ENCODE measurements at regions not wholly inside any gene's neighbourhood (a gene's known extent, or its start where the extent isn't known, plus 50 kb on each side); places are given as distances from the start of the nearest gene placed in this dataset.

GRCh38 chr10:78390051-78390450 lies 356.4 kb downstream of the RPS24 start:
- H3K36me3 ChIP-seq, result no peaks in the 10 kb centered on the region
- H3K4me1 ChIP-seq, result no peaks in the 10 kb centered on the region
- 89% methylated on average over 5 of the region's 6 CpGs for WGBS
- H3K4me3 ChIP-seq, result no peak overlapping the region
- H3K9me3 ChIP-seq, result no peaks in the 10 kb centered on the region
- TF ChIP-seq POLR2A (IDR thresholded peaks at IDR 0.05) (no peak), EP300 (IDR thresholded peaks at IDR 0.05) (no peak), CTCF (IDR thresholded peaks at IDR 0.05) (no peak), POLR2AphosphoS5 (IDR thresholded peaks at IDR 0.05) (no peak)
- no peak for DNase-seq (ENCODE audit: low spot score in 2 of 2)
- no peak overlapping the region for H3K27ac ChIP-seq
- H3K27me3 ChIP-seq, result no peaks in the 10 kb centered on the region

- Histone ChIP-seq H3K36me3 (no peaks in the 10 kb centered on the region), H3K27ac (no peak overlapping the region), H3K4me1 (no peaks in the 10 kb centered on the region), H3K4me3 (no peak overlapping the region), H3K27me3 (no peaks in the 10 kb centered on the region), H3K9me3 (no peaks in the 10 kb centered on the region)
- 87% methylated on average over 5 of the region's 5 CpGs for WGBS
- TF ChIP-seq POLR2A (IDR thresholded peaks at IDR 0.05) (no peak), CTCF (IDR thresholded peaks at IDR 0.05) (no peak), POLR2AphosphoS5 (IDR thresholded peaks at IDR 0.05) (no peak), EP300 (IDR thresholded peaks at IDR 0.05) (no peak)
- DNase-seq (ENCODE audit: low spot score in 2 of 2), result no peak
These were observed 357.2 kb downstream of the RPS24 start for GRCh38 chr10:78390817-78391216.

- WGBS, result 94% methylated on average over 7 of the region's 7 CpGs
- Histone ChIP-seq H3K36me3 (no peaks in the 10 kb centered on the region), H3K27ac (no peak overlapping the region), H3K9me3 (no peaks in the 10 kb centered on the region), H3K4me3 (no peak overlapping the region), H3K4me1 (no peaks in the 10 kb centered on the region), H3K27me3 (no peaks in the 10 kb centered on the region)
- no peak for DNase-seq (ENCODE audit: low spot score in 2 of 2)
- TF ChIP-seq POLR2A (IDR thresholded peaks at IDR 0.05), result no peak
- TF ChIP-seq POLR2AphosphoS5 (IDR thresholded peaks at IDR 0.05), result no peak
- no peak for TF ChIP-seq EP300 (IDR thresholded peaks at IDR 0.05)
- no peak for TF ChIP-seq CTCF (IDR thresholded peaks at IDR 0.05)
These were observed 357.9 kb downstream of the RPS24 start for GRCh38 chr10:78391585-78391984.

- 98% methylated on average over 2 of the region's 2 CpGs for WGBS
- Histone ChIP-seq H3K4me1 (no peaks in the 10 kb centered on the region), H3K27ac (no peak overlapping the region), H3K4me3 (no peak overlapping the region), H3K36me3 (no peaks in the 10 kb centered on the region), H3K9me3 (no peaks in the 10 kb centered on the region), H3K27me3 (no peaks in the 10 kb centered on the region)
- no peak for DNase-seq (ENCODE audit: low spot score in 2 of 2)
- TF ChIP-seq EP300 (IDR thresholded peaks at IDR 0.05), result no peak
- TF ChIP-seq CTCF (IDR thresholded peaks at IDR 0.05), result no peak
- TF ChIP-seq POLR2AphosphoS5 (IDR thresholded peaks at IDR 0.05), result no peak
These were observed 358.5 kb downstream of the RPS24 start for GRCh38 chr10:78392197-78392596.

GRCh38 chr10:78393094-78393493 lies 359.4 kb downstream of the RPS24 start:
- Histone ChIP-seq H3K27ac (no peak overlapping the region), H3K36me3 (no peaks in the 10 kb centered on the region), H3K27me3 (no peaks in the 10 kb centered on the region), H3K9me3 (no peaks in the 10 kb centered on the region), H3K4me1 (no peaks in the 10 kb centered on the region), H3K4me3 (no peak overlapping the region)
- TF ChIP-seq POLR2A (IDR thresholded peaks at IDR 0.05) (no peak), CTCF (IDR thresholded peaks at IDR 0.05) (no peak), POLR2AphosphoS5 (IDR thresholded peaks at IDR 0.05) (no peak), EP300 (IDR thresholded peaks at IDR 0.05) (no peak)
- DNase-seq (ENCODE audit: low spot score in 2 of 2), result no peak

Measured in suprapubic skin (tissue), 4 donors.